HG02884 (cell line): ENCODE measurements at regions not wholly inside any gene's neighbourhood (a gene's known extent, or its start where the extent isn't known, plus 50 kb on each side); places are given as distances from the start of the nearest gene placed in this dataset.

Experiments used
- ATAC-seq: cut with Tn5 transposase; IDR thresholded peaks from one replicate; pipeline ENCODE4 v1.9.1; 2021; ENCODE audit warnings: mild to moderate bottlenecking, moderate library complexity; ENCODE audit not compliant: unreplicated experiment

DNA sequence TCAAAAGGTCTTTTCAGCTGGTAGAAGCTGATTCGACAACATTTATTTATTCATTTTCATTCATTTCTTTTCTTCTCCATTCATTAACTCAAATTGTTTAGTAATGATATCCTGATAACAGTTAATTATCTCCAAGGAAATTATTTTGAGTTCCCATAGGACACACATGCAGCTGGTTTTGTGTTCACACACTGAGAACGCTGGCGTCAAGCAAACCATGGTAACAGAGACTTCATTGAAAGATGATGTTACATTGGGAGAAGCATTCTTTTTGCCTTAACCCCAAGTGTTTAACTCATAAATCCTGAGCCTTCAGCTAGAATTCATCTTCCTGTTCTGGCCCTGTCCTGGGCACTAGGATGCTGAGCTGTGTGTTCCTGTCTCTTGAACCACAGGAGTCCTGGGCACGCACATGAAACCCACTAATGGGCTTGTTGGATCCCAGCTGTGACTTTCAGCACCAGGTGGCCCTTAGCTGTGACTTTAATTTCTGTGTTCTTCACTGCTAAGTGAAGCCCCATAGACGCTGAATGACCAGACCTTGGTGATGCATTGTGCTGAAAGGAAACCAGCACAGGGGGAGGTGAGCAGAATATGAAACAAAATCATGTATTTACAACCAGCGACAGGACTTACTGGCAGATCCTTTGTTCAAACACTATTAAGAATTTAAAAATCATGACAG lies 121.5 kb upstream of the PRSS58 start:
- ATAC-seq = no peak

DNA sequence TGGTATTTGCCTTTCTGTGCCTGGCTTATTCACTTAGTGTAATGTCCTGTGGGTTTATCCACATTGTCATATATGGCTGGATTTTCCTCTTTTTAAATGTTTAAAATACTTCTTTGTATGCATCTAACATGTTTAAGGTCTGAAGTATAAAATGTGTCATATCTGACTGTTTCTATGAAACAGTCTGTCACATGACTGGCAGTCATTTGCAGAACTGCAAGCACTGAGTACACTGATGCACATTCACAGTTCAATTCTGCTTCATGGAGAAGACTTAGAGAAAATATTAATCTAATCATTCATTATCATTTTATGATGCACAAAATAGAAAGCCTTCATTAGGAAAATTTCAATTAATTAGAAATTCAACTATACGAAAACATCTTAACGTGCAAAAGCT lies 119.7 kb upstream of the PRSS58 start:
- ATAC-seq = no peak

DNA sequence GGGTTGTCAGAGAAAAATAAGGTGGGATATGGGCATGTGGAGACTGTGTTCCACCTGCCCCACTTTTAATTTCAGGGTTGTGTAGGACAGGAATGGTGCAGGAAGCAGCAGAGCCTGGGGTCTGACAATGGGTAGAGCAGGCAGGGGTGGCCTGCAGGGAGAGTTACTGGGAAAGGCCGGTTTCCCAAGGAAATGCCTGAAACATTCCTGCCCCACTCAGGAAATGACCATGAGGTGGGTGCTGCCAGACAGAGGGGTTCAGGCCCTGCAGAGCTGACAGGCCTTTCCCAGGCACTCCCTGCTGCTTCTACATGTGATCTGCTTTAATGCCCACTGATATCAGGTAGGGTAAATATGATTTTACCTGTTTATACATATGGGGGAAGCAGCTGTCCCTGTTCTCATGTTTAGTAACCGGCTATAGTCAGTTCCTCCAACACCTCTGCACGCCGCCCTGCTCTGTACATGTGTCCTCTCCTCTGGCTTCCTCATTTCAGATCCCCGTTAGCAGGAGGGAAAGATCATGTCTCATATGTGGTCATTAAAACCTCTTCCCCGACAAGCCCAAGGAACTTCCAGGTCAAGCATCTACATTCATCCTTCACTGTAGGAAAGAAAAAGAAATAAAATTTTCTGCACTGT lies 118.6 kb upstream of the PRSS58 start:
- ATAC-seq = no peak

DNA sequence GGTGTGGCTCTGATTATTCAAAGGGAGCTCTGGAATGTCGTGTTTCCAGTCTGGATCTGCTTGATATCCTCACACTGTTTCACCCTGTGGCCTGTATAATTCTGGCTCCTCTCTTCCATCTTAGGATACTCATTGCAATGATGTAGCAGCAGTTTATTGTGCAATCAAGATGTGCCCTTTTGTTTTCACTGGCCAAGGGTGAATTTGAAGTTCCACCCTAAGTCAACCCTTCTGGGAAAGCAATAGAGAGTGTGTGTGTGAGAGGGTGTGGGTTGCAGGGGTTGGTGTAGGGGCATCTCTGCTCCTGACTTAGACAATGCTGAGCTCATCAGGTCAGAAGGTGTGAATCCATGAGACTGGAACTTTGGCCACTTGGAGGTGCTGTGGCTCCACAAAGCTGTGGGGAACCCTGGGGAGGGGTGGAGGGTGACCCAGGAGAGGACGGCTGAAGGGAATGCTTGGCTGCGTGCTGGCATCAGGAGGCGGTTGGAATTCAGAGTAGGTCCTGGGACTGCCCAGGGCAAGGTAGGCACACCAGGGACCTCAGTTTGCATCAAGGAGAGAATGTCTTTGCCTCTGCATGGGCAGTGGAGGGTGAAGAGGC lies 118.0 kb upstream of the PRSS58 start:
- ATAC-seq = no peak

DNA sequence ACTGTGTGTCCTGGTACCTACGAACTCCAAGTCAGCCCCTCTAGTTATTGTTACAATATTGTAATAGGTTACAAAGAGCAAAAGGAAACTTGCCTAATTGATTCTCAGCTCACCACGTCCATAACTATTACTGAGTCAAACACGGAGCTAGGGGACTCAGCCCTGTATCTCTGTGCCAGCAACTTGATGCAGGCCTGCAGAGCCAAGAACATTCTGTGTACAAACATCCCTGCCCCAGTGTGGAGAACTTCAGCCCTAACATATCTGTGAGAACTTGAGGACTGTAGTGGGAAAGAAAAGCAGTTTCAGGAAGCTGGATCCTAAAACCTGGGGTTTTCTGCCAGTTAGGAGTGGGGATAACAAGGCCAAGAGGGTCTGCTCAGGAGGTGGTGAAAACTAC lies 114.9 kb upstream of the PRSS58 start:
- no peak for ATAC-seq

DNA sequence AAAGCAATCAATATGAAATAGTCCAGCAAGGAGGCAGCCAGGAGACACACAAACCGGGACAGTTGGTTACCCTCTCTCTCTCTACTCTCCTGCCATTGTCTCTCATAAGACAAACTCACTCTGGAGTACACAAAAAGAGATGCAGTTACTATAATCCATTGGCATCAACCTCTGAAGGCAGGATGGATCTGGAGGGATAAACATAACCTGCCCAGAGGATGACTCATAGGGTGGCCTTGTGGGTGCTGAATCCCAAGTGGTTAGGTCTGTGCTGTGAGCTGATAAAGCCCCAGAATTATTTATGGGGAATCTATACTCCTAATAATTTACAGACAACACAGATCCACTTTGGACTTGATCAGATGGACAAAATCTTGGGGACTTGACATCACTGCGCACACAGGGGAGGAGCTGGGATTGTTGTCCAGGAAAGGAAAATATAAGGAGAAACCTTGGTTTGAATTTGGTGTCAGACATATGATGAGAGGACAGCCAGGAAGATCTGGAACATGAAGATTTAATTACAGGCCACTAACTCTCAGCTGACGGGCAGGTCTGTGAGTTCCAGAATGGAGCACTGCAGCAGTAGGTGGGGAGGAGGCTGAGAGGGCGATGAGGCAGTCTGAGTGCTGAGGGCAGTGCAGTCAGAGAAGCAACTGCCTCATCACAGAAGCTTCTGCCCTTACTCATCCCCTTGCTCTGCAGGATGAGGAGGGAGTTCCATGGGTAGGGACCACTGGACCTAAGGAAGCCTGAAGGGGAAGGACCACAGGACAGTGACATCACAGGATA lies 113.9 kb upstream of the PRSS58 start:
- ATAC-seq = no peak

DNA sequence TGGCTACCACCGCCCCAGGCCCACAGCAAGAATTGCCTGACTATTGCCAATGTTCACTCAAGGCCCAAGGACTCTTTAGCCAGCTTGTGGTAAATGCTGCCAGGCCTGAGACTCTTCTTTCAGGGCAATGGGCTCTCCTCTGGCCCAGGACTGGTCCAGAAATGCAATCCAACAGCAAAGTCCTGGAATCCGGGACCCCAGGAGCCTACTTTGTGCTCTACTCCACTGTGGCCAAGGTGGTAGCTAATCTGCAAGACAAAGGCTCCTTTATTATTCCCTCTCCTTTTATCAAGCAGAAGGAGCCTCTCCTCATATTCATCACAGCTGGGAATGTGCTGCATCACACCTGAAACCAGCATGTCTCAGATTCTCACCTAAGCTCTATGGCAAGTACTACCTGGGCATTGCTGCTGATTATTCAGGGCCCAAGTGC lies 107.6 kb upstream of the PRSS58 start:
- no peak for ATAC-seq

DNA sequence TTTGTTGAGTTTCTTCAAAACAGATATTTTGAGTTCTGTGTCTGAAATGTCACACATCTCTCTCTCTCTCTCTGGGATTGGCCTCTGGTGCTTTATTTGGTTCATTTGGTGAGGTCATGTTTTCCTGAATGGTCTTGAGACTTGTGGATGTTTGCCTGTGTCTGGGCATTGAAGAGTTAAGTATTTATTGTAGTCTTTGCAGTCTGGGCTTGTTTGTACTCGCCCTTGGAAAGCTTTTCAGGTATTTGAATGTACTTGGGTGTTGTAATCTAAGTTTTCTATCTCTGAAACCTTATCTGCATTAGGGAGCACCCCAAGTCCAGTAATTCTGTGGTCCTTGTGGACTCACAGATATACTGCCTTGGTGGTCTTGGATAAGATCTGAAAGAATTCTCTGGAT lies 106.7 kb upstream of the PRSS58 start:
- no peak for ATAC-seq

DNA sequence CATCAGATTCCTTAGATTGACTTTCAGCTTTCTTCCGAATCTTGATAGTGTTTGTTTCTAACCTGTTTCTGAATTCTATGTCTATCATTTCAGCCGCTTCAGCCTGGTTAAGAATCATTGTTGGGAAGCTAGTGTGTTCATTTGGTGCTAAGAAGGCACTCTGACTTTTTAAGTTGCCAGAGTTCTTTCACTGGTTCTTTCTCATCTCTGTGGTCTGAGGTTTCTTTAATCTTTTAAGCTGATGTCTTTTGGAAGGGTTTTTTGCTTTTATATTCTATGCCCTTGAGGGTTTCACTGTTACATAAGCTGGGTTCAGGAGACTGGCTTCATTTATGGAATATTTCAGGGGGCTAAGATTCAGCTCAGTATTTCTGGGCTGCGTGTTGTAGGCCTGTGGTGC lies 104.5 kb upstream of the PRSS58 start:
- ATAC-seq = no peak

DNA sequence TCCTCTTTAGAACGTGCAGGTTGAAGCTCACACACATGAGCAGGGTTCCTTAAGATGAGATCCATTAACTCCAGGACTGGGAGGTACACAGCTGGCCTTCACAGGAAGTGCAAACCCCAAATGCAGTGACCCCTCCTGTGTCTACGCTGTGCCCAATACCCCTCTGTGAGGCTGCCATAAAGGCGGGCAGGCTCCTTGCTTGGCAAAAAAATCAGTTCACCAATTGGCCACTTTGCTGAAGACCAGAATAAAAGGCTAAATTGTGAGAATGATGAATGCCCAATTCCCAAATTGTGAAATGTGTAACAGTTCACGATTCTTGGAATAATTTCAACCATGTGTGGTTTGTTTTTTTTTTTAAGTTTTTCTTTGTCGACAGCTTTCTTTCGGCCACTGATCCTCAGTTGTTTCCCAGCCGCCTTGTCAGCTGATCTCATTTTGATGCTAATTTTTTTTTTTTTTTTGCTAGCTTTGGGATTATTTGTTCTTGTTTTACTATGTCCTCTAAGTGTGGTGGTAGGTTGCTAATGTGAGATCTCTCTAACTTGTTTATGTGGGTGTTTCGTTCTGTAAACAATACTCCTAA lies 101.9 kb upstream of the PRSS58 start:
- no peak for ATAC-seq

DNA sequence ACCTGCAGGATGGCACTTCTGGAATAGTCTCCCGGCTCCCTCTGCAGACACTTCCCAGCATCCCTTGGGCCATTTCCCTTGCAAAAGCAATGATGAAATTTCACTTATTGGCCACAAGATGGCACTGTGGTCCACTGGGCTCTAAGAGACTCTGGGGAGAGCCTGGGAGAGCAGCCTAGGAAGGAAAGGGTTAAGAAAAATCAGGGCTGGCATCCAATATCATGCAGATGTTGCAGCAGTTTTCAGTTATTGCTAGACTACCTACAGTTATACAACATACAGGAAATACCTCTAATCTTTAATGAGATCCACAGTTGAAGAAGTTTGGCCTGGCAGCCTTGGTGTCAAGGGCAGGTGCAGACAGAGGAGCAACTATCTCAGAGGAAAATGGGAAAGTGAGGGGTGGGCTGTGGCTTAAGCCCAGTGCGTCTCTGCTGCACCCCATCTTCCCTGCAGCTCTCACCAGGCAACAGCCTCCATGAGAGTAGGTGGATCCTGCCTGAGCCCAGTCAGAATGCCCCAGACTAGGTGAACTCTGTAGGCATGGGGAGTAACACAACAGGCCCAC lies 100.2 kb upstream of the PRSS58 start:
- ATAC-seq = peak; percentile 97

DNA sequence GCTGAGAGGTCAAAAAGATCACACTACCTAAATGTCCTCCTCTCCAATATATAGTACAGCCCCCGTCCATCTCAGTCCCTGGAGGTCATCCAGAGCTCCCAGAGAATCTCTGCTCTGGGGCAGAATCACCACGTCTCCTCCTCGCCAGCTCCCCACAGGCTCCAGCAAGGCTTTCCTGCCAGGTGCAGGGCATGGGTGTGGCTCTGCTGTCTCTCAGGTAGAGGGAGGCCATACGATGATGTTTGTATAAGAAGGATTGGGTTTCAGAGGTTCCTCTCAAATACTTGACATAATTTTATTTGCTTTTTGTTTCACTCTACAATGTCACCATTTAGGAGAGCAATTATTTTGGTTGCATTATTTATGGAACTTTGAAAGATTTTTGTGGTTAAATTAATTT lies 98.3 kb upstream of the PRSS58 start:
- no peak for ATAC-seq

DNA sequence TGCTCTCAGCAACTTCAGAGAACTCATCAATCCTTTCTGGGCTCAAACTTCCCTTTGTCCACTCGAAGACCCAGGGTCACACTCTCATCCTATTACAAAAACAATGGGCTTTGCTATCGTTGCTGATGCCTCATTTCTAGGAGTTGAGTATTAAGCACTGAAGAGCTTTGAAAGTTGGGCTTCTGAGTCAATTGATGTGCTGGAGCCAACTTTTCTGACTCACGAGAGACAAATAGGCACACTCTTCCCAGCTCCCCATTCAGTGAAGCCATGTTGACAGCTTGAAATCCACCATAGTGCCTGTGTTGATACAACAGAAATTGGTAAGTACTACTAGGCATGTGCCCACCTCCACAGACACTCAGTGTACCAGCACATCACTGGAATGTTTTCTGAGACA lies 97.5 kb upstream of the PRSS58 start:
- no peak for ATAC-seq

DNA sequence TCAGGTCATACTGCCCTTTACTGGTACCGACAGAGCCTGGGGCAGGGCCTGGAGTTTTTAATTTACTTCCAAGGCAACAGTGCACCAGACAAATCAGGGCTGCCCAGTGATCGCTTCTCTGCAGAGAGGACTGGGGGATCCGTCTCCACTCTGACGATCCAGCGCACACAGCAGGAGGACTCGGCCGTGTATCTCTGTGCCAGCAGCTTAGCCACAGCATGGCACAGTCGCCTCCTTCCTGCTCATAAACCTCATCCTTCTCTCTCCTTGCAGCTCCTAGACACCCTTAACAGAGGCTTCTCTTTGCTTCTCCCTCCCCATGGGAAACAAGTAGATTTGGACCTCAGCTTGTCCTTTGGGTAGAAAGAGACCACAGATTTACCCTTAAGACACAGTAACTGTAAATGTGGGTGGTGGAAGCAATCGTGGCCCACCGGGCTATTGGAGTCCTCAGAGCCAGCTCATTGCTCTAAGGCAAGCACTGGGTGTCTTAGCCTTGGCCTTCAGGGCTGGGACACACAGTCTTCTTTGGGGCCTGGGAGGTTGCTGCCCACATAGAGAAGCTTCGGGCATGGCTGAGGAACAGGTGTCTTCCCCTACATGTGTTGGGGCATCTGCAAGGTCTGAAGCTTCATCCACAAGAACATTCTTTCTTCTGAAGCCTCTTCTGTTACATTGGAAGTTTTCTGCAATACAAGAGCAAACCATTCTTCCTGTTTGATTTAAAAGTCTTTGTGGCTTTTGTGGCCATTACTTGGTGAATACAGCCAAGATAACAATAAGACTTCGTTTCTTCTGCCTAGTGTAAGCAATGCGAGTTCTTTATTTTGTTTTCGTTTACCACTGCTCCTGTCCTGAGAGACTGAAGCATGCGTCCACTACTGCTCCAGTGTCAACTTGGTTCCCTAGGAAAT lies 95.5 kb upstream of the PRSS58 start:
- no peak for ATAC-seq

DNA sequence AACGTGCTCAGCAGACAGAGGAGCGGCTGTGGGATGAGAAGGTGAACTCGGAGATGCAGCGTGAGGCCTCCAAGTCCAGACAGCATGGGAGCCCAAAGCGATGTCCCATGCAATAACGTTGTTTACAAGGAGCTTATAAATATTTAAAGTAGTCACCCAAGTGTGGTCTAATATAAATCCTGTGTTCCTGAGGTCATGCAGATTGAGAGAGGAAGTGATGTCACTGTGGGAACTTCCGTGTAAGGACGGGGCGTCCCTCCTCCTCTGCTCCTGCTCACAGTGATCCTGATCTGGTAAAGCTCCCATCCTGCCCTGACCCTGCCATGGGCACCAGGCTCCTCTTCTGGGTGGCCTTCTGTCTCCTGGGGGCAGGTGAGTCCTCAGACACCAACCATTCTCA lies 94.7 kb upstream of the PRSS58 start:
- no peak for ATAC-seq

DNA sequence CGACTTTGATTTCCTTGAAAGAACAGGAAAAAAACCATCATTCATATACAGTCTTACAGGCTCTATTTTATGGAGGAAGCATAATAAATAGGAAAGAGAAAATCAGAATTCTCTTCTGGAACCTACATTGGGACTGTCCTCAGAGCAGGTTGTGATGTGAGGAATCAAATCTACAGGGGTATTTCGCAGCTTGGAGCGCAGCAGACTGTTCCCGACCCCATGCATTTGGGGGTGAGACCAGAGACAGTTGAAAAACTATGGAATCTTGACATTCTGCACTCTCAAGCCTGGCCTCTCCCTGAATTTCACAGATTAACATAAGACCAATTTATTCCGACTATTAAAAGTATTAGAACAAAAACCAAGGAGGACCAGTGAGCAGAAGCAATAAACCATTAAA lies 93.3 kb upstream of the PRSS58 start:
- no peak for ATAC-seq

DNA sequence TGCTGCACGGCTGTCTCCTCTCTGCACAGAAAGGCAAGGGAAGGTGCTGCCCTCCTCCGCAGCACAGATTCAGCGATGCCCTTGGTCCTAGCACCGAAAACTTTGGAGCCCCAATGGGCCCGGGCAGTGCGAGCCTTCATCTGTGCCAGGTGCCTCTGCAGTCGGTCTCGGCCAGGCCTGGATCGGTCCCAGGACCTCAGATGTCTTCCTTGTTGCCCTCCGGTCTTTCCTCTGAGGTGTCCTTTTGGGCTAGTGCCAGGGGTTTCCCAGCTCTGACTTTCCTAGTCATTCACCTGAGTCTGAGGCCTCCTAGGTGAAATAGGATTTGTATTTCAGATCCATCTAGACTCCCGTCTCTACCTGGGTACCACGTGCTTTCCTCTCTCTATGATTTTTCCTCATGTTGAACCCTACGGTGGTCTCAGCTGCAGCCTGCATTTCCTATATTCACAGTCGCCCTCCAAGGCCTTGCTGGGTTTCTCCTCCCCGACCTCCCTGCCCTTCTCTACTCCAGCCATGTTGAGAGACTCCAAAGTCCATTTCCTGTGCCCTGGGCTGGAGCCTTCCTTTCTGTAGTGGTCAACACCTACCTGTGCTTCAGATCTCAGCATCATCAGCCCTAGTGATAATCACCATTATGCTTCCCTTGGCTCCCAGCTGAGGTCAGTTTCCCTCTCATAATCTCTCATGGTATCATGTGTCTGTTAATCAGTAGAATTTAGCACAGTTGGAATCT lies 92.0 kb upstream of the PRSS58 start:
- no peak for ATAC-seq

DNA sequence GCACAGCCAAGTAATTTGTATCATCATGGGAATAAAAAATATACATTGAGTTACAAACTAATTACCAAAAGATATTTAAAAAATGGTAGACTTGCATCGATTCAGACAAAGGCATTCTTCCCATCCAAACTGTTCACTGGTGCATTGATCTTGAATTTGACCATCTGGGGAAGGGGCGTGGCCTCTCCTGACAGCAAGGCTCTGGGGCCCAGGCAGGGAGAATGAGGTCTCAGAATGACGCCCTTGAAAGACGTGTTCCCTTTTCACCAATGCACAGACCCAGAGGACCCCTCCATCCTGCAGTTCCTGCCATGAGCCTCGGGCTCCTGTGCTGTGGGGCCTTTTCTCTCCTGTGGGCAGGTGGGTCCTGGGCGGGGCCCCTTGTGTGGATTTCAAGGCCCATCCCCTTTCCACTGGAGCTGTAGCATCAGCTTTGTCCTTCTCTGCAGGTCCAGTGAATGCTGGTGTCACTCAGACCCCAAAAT lies 91.1 kb upstream of the PRSS58 start:
- ATAC-seq = no peak

DNA sequence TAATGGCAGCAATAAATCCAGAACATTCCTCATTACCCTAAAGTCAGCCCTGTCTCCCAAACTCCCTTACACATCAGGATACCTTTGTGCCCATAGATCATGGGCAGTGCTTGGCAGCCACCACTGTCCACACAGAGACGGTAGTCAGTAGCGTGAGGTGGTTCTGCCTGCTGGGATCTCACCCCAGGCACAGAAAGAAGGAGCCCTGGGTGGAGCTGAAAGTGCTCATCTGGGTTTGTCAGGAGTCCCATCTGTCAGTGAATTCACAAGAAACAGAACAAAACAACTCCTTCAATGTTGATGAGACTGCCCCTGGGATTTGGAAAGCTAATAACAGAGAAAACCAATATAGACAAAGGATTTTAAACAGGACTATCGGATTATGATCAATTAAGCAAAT lies 90.2 kb upstream of the PRSS58 start:
- no peak for ATAC-seq
